Fibroblast of peridontal ligament (primary cell): ENCODE measurements at regions not wholly inside any gene's neighbourhood (a gene's known extent, or its start where the extent isn't known, plus 50 kb on each side); places are given as distances from the start of the nearest gene placed in this dataset.
"Not testable (repeated sequence)": the region's sequence is repeated elsewhere in the genome, so short reads cannot be mapped to it uniquely, and the experiment has no call there.

ENCODE experiments used
- DNase-seq: peaks from one replicate; pipeline ENCODE4 v3.0.0-alpha.2; 2010; ENCODE audit errors: extremely low read depth

DNA sequence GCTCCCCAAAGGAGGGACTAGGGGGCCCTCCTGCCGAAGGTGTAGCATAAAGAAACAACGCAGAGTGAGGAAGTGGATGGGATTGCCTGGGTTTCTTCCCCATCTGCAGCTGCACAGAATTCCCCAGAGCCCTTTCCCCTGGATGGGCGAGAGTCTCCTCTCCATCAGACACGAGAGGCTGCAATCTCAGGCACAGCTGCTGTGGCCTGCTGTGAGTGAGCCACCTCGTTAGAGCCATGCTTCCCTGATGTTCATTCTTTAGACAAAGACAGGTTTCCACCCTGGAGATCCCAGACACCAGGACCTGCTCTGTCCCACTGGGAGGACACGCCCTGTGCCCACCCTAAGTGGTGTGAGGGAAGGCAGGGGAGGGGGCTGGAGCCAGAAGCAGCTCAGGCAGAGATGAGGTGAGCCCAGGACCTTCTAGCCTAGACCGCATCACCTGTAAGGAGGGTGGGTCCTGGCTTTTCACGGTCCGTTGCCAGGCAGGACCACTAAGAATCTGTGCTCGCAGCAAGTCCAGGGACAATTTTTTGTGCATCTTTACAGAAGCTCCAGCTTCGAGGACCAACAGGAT, 268.6 kb upstream of the TCERG1L start:
- DNase-seq: no peak

DNA sequence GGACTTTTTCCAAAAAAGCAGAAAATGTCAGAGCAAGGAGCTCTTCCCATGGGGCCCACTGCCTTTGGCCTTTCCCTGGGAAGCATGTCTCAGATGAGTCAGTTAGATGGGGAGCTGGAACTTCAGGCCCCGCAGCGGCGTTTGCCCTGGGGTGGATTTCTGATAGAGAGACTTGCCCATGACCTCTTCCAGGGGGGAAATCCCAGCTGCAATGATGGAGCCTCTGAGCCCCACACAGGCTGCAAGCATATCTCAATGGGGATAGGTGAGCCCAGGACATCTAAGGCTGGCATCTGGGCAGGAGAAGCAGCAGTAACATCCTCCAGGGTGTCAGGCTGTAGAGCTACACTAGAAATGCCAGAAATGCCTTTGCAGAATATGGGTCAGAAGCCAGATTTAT, 269.2 kb upstream of the TCERG1L start:
- no peak for DNase-seq

DNA sequence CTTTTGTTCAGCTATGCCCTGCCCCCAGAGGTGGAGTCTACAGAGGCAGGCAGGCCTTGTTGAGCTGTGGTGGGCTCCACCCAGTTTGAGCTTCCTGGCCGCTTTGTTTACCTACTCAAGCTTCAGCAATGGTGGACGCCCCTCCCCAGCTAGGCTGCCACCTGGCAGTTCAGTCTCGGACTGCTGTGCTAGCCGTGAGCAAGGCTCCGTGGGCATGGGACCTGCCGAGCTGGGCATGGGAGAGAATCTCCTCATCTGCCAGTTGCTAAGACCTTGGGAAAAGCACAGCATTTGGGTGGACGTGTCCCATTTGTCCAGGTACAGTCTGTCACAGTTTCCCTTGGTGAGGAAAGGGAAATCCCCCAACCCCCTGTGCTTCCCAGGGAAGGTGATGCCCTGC, 270.0 kb upstream of the TCERG1L start:
- DNase-seq: not testable (repeated sequence)

DNA sequence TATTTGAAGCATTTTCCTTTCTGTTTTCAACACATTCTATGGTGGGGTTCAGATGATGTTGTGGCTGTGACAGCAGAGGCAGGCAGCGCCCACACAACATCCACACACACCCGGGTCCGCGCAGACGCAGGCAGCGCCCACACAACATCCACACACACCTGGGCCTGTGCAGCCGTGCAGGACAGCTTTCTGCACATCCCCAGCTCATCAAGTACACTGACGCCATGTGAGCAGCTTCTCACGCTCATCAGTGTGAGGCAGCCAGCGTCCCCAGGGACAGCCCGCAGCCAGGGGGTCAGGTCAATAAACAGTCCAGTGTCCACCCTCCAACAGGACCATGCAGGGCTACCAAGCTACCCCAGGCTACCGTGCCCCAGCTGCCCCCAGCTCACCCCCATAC, 272.8 kb upstream of the TCERG1L start:
- no peak for DNase-seq

DNA sequence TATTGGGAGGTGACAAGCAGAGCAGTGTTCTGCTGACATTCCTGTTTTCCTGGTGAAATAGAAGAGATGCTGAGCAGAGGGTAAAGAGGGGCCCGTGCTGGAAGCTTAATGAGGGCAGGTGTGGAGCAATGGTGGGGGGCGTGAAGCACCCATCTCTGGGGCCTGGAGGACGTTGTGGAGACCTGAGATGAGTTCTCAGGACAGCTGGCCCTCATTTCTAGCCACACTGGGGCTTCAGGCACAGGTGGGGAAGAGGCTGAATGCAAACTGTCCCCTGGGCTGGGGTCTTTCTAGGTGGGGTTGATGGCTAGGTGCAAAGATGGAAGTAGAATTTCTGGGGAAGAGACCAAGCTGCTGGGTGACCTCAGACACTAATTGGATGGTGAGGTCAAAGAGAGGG, 274.2 kb upstream of the TCERG1L start:
- DNase-seq: no peak

DNA sequence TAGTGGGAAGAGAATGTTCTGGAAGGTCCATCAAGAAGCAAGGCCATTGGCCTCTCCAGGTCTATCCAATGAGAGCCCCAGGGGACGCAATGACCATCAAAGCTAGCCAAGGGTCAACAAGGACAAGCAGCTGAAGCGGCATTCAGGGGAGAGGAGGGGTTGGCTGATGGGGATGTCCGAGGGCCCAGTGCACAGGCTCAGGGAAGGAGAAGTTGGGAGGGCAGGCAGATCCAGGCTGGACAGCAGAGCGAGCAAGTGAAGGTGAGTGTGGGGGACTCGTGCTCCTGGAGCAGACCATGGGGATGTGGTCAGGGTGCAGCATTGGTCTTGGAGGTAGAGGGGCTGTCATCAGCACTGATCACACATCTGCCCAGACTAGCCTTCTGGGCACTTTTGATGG, 275.4 kb upstream of the TCERG1L start:
- DNase-seq: no peak

DNA sequence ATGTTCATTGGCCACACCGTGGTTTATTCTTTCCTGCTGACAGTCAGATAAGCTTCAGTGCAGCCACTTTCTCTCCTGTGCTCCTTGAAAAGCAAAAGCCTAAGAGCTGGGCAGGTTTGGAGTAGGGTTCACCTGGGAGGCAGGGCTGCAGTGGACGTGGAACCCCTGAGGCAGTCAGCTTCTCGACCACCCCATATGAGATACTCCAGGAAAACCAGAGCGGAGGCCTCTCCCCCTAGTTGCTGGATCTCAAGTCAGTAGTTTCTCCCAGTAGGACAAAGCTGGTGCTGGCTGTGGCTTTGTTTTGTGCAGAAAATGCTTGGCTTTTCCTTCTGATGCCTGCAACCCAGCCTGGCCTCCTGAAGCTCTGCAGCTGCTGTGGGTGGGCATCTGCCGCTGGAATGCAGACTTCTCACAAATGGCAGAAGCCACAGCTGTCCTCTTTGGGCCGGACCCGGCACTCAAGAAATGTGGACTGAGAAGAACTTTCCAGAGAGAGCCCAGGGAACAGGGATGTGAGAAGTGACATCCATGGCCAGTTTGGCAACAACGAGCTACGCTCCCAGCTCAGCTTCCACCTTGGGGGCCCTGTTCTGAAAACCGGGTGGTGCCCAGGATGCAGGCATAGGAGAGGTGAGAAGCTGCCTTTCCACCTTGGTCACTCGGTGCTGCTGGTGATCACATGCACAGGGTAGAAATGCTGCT, 276.6 kb upstream of the TCERG1L start:
- DNase-seq: no peak

DNA sequence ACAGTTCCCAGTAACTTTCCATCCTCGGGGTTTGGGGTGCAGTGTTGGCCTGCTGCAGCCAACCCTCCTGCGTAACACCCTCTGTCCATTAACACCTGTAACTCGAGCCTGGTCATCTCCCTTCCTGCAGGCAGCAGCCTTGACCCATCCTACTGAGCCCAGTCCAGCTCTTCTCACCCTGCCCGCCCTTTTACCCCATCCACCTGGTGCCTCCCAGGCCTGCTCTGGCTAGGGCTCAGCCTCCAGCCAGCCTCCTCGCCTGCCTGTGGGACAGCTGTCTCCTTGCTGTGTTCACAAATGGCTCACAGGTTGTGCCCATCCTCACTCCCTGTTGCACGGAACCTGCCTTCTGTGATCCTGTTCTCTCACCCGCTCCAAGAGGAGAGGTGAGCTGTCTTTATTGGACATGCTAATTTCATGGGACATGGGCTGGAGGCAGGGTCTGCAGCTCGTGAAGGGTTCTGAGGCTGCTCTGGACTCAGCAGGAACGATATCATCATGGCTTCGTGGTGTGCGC, 277.2 kb upstream of the TCERG1L start:
- no peak for DNase-seq

DNA sequence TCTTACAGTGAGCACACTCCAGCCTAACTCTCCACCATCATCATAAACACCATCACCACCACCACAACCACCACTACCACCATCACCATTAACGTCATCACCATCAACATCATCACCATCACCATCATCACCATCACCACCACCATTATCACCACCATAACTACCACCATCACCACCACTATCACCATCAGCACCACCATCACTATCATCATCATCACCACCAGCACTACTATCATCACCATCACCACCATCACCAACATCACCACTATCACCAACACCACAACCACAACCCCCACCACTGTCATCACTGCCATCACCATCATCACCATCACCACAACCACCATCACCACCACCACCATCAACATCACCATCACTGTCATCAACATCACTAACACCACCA, 279.0 kb upstream of the TCERG1L start:
- no peak for DNase-seq

DNA sequence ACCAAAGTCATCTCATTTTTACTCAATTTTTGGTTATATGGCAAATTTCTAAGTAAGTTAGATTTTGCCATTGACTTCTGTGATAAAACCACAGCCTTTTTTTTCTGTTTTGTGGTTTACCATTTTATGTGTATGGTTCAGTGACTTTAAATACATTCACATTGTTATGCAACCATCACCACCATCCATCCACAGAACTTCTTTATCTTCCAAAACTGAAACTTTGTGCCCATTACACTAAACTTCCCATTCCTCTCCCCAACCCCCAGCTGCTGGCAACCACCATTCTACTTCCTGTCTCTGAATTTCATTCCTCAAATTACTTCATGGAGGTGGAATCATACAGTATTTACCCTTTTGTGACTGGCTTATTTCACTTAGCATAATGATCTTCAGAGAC, 280.4 kb upstream of the TCERG1L start:
- no peak for DNase-seq

DNA sequence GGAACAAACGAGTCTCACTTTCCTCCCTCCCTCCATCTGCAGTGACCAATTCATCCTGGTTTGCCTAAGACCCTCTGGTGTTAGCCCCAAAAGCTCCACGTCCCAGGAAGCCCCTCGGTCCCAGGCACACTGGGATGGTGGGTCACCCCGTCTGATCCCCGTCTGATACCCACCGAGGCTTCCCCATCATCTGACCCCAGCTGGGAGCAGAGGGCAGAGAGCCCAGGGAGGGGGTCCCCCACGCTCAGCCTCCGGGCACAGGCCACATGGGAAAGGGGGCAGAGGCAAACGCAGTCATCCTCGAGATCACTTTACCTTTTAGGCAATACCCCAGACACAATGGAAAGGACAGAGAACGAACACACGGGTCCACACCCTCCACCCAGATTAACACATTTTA, 291.6 kb upstream of the PPP2R2D start:
- no peak for DNase-seq

DNA sequence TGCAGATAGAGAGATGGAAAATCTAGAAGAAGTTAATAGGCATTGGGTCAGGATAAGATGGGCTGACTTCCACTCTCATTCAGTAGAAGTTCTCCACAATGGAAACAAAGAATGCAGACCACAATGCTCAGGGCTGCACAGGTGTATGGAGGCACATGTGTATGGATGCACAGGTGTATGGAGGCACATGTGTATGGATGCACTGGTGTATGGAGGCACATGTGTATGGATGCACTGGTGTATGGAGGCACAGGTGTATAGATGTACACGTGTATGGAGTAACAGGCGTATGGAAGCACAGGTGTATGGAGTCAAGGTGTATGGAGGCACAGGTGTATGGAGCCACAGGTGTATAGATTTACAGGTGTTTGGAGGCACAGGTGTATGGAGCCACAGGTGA, 285.7 kb upstream of the PPP2R2D start:
- DNase-seq: no peak

DNA sequence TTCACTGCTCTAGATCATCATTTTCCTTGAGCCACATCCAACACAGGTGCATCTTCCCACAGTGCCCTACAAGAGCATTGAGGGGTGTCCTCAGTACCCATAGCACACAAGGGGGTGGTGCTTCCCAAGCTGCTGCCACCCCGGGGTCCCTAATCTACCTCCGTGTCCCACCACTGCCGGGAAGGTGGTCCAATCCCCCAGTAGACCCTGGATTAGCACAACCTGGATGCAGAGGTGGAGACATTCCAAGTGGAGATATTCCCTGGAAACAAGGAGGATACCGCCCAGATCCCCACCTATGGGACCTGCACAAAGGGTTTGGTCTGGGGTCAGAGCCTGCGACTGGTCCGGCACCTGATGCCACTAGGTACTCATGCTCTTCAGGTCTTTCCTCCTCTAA, 284.8 kb upstream of the PPP2R2D start:
- no peak for DNase-seq

DNA sequence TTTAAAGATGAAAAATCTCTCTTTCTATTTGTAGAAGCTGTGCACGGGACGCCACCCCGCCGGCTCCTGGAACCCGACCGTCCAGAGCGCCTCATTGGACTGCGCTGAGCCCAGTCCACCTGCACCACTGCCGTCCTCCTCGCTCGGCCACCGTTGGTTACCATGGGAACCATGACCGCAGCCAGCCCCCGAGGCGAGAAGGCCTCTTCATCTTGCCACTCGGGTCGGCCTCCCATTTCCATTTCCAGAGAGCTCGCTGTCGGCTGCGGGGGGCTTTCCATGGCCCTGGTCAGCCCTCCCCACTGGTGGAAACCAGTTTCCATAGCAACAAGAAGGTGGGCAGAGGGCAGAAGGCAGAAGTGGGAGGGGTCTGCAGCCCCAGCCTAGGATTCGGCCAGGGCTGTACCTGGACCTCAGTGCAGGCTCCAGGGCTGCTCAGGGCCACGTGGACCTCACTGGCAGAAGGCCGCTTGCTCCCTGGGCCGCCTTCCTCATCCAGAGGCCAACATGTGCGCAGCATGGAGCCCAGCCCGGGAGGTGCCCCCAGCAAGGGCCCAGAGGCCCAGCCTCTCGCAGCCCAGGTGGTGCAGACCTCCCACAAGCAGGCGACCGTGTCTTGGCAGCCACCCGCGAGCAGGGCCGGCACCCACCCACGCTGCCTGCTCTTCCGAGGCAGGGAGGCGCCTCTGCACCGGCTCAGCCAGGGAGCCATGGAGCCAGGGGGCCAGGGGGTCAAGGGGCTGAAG, 283.5 kb upstream of the PPP2R2D start:
- no peak for DNase-seq

DNA sequence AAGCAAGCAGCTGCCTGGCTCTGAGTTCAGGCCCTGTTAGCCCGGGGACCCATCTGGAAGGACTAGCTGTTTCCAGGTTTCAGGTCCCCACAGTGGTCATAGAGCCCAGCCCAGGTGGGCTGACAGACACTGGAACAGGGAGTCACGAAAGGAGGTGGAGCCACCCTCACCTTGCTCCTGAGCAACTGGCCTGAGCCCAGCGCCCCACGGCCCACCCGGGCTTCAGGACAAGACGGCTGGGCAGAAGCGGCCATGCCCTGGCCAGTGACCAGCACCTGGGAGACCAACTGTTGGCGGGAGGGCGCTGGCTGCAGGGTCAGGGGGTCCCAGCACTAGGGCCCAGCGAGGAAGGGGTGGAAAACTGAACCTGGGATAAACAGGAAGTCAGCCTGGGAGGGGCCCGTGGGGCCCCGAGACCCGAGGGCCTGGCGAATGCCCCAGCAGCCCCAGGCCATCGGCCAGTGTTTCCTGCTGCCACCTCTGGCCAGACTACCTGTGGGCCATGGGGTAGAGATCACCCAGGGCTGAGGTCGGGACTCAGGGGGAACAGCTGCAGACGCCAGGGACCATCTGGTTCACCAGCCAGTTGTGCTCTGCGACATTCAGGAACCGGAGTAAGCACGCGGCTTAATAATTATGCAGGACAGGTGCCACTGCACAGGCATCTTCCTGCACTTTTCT, 282.1 kb upstream of the PPP2R2D start:
- DNase-seq: no peak

DNA sequence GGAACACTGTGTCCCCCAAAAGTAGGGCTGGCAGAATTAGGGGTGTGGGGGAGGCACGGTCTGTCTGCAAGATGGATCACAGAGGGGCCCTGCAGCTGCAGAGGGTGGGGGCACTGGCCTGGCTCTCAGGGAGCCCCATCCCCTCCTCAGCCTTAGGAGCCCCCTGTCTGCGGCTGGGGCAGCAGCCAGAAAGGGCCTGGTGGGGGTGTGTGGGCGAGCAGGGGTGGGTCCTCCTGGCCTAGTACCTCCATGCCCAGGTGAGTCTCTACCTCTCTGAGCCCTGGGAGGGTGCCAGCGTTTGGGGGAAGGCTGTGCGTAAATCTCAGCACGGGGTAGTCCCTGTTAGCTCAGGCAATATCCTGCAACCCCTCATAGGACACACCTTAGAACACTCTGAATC, 280.5 kb upstream of the PPP2R2D start:
- DNase-seq: no peak

DNA sequence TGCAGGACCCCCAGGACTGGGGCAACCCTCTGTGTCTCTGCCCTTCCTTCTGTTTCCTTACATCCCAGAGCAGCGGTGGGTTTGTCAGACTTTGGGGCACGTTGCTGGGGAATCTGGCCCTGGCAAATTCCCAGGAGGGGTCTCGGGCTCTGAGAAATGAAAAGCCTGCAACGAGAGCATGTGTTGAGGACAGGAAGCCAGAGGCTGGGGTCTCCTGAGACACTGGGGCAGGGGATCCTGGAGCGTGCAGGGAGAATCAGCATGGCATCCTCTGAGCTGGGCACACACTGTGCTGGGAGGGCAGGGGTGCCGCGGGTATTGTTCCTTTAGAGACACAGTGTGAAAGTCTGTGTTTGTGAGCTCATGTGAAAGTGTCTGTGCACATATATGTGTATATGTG, 279.9 kb upstream of the PPP2R2D start:
- DNase-seq: no peak

DNA sequence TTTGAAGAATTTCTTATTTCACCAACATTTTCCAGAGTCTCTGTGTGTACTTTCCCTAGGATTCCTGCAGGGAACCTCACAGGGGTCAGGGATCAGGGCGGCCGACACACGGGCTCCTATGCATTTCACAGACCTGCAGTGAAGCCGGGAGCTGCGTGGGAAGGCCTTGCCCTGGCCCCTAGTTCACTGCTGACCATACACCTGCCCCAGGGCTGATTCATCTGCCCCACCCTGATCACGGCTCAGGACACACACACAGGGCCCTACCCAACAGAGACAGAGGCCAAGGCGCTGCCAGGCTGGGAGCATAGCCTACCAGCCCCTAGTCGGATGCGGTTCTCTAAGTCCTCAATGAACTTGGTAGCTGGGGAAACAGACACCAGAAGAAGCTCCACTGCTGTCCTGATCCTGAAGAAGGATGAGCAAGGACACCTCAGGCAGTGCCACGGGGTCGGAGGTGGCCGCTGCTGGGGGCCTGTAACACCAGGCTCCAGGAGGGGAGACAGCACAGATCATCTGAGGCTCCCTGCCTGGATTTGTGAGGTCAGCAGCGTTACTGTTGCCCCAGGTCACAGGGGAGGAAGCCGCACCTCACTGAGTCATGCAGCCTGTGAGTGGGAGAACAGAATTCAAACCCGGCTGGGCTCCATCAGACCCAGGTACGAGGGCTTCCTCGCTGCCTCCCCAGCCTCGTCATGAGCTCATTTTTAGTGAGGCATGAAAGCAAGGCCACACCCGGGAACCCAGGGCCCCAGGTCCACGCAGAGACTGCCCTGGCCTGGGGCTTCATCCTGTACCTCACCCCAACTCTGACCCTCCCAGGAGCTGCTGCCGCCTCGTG, 278.8 kb upstream of the PPP2R2D start:
- no peak for DNase-seq

DNA sequence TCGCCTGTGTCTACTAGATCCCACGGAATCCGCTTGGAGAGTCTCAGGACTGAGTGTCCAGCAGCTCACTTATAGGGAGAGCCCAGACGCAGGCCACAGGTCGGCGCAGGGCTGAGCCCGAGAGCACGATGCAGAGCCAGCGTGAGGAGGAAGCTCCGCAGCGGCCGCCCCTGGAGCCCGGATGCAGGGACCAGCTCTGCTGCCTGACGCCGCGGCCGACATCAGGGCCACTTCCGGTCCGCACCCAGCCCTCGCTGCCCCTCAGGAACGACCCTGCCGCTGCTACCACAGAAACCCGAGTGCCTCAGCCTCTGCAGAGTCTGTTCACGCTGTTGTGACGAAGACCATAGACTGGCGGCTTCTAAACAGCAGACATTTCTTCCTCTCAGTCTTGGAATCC, 275.8 kb upstream of the PPP2R2D start:
- no peak for DNase-seq

DNA sequence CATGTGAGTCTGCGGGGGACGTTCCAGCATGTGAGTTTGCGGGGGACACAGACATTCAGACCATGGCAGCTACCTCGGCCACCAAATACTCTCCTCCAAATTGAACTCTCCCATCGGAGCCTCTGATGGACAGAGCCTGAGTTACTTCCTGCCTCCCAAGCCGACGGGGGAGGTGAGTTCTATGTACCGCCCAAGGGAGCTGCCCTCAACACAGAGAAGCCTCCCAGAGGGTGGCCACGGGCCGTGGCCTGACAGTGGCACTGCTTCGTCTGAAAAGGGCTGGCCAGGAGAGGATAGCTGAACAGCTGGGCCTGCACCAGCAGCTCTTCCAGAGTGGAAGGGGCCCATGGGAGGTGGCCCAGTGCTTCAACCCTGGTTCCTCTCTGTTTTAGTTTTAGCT, 274.5 kb upstream of the PPP2R2D start:
- DNase-seq: no peak

DNA sequence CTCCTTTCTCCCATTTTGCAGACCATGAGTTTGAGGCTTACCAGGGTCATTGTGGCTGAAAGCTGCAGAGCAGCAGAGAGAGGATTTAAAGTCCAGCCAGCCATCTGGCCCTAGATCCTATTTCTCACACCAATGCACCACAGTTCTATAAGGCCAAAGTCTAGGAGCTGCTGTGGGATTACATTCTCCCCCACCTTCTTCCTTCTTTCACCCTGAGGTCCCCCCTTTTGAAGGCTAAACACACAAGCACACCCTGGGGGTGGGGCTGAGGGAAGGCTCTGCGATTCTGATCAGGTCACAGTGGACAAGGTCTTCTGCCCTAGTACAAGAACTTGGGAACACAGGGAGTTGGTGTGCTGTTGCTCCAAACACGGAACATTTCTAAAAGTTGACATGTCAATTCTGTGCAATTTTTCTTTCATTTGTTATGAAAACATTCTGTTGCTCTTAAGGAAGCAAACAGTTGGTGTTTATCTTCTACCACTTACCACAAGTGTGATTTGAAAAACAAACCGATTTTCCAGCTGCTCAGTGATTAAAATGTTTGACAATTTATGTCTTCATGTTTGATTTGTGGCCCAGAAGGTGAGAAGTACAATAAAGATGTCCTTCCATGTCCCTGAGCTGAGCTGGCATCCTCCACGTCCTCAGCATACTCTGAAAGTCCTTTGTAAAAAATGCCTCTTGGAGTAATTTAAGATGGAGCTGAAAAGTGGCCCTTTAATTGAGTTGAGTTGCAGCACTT, 271.6 kb upstream of the PPP2R2D start:
- DNase-seq: no peak
